ENCODE measurements at regions not wholly inside any gene's neighbourhood (a gene's known extent, or its start where the extent isn't known, plus 50 kb on each side); places are given as distances from the start of the nearest gene placed in this dataset.

DNA sequence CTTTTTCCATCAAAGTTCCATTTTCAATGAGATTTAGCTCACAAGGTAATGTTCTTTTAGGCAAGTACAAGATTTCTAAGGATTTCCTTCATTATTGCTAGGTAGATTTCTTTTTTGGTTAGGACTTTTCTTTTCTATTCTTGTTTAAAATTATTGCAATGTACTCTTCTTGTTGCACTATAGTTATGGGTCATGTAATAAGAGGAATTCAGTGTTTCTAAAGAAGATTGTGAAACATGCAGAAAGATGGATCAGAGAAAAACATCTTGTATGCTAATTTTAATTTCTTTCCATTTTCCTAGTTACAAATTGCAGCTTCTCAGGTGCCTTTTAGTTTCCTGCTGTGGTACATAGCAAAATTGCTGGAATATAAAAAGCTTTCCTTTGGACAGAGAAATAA is 56.1 kb downstream of the BTG1 start:
- in situ Hi-C loops (cut with HindIII; ENCODE audit: low sequenced_read_pairs) = no loop called here

GRCh38 chr12:92088805-92089204 is 56.8 kb downstream of the BTG1 start:
- in situ Hi-C loops (cut with HindIII; ENCODE audit: low sequenced_read_pairs) = no loop called here

DNA sequence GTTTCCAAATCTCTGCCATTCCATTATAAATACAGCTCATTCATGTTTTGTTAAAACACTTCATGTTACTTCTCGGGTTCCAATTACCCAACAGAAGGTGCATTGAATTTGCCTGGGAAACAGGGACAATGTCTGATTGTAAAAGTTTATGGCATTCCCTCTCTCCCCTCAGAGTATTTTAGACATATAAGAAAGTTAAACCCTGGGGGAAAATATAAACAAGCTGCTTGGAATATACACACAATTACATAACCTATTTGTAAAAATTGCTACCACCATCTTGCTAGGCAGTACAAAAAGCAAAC is 60.0 kb downstream of the BTG1 start:
- in situ Hi-C loops (cut with HindIII; ENCODE audit: low sequenced_read_pairs) = no loop called here

GRCh38 chr12:92085040-92085735 is 60.5 kb downstream of the BTG1 start:
- in situ Hi-C loops (cut with HindIII; ENCODE audit: low sequenced_read_pairs) = no loop called here

DNA sequence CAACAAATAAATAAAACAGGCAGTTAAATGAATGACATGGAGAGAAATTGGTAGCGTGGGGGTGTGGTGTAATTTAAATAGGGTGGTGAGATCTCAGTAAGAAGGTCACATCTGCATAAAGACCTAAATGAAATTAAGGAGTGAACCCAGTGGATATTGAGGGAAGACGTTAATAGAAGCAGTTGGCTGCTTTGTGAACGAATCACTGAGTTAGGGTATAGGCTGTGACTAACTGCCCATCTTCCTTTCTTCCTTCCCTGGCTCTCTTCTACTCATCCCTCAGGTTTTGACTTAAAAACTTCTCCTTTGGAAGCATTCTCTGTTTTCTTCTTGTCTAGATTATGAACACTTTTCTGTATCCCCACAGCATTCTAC is 64.7 kb downstream of the BTG1 start:
- in situ Hi-C loops (cut with HindIII; ENCODE audit: low sequenced_read_pairs) = no loop called here

GRCh38 chr12:92079054-92079385 is 66.6 kb downstream of the BTG1 start:
- in situ Hi-C loops (cut with HindIII; ENCODE audit: low sequenced_read_pairs) = loop anchor here (5.0 kb wide), 1 partner anchor 47 kb away; no protein-coding TSS in a partner anchor

DNA sequence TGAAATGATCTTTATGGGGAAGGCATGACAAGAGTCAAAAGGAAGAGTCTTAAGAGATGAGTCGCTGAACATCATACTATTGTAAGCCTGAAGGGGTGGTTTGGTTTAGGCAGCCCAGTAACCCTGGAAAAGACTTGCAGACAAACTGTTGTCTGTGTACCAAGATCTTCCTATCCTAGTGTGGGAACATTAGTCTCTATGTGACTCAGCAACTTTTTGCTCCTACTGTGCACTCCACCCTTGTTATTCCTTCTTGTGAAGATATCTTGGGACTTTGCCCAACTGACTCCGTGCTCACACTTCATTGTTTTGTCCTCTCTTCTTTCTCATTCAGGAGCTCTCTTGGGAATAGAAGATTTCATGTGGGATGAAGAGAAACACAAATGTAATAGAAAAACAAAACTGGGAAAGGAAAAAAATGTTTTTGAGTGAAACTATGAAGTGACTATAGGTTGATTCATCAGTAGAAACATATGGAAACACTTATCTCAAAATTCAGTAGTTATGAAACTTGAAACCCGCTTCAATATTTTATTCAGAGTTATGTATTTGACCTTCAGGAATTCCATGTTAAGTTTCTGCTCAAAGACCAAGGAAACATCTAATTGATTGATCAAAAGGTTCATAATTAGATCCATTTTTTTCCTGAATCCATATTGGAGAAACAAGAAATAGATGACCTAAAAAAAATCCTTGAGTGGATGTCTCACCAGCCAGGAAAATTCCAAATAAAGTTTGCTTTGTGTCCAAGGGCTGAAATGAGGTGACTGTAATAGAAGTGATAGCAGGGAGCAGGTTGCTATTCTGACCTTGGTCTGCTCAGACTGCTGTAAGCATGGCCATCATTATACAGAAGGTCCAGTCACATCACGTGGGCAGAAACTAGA is 67.2 kb downstream of the BTG1 start:
- in situ Hi-C loops (cut with HindIII; ENCODE audit: low sequenced_read_pairs) = loop anchor here (5.0 kb wide), 1 partner anchor 46 kb away; no protein-coding TSS in a partner anchor

GRCh38 chr12:92077530-92077929 is 68.1 kb downstream of the BTG1 start:
- in situ Hi-C loops (cut with HindIII; ENCODE audit: low sequenced_read_pairs) = loop anchor here (5.0 kb wide), 1 partner anchor 45 kb away; no protein-coding TSS in a partner anchor

DNA sequence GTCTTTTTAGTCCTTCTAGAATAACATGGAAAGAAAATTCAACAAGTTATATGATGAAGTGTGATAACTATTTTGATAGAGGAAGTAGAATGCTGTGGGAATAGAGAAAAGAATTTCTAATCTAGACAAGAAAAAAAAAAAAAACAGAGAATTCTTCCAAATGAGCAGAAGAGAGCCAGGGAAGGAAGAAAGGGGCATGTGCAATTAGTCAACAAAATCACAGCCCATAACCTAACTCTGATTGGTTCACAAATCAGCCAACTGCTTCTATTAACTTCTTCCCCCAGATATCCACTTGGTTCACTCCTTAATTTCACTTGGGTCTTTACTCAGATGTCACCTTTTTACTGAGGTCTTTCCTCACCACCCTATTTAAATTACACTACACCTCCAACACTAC is 69.5 kb downstream of the BTG1 start:
- in situ Hi-C loops (cut with HindIII; ENCODE audit: low sequenced_read_pairs) = loop anchor here (5.0 kb wide), 1 partner anchor 44 kb away; no protein-coding TSS in a partner anchor

- in situ Hi-C loops (cut with HindIII; ENCODE audit: low sequenced_read_pairs) = loop anchor here (5.0 kb wide), 1 partner anchor 43 kb away; no protein-coding TSS in a partner anchor
Measured at GRCh38 chr12:92075425-92075914, 70.2 kb downstream of the BTG1 start.

DNA sequence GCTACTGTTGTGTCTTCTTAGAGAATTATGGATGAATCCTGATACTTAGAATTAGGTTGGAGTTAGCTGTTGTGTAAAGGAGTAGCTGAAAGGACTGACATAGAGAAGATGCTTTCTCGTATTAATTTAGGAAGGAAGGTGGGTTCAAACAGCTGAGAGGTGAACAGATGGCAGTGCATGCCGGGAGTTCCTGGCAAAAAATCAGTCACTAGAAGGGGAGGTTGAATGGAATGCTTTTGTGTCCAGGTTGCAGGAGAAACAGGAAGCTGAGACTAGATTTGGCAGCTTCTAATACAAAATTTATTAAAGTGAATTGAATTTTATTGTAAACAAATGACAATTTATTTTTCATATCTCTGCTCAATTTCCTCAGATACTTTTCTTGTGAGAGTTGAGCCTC is 70.8 kb downstream of the BTG1 start:
- in situ Hi-C loops (cut with HindIII; ENCODE audit: low sequenced_read_pairs) = loop anchor here (5.0 kb wide), 1 partner anchor 43 kb away; no protein-coding TSS in a partner anchor

- in situ Hi-C loops (cut with HindIII; ENCODE audit: low sequenced_read_pairs) = no loop called here
Measured at GRCh38 chr12:92073094-92073493, 72.6 kb downstream of the BTG1 start.

- in situ Hi-C loops (cut with HindIII; ENCODE audit: low sequenced_read_pairs) = no loop called here
Measured at GRCh38 chr12:92072112-92072511, 73.5 kb downstream of the BTG1 start.

GRCh38 chr12:92070864-92071445 is 74.7 kb downstream of the BTG1 start:
- in situ Hi-C loops (cut with HindIII; ENCODE audit: low sequenced_read_pairs) = no loop called here

- in situ Hi-C loops (cut with HindIII; ENCODE audit: low sequenced_read_pairs) = no loop called here
Measured at GRCh38 chr12:92070054-92070863, 75.4 kb downstream of the BTG1 start.

DNA sequence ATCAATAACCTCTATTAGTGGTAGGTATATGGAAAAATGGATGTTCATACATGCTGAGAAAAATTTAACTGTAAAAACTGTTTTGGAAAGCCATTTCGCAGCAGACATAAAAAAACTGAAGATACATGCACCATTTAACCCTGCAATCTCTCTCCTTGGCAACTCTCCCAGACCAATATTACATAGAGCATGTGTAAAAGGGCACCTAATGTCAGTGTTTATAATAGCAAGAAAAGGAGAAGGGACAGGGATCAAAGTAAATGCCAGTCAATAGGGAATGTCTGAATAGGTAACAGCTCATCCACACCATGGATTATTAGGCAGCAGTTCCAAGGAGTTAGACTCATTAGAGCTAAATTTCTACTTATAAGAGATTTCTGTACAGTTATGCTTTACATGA is 77.2 kb downstream of the BTG1 start:
- in situ Hi-C loops (cut with HindIII; ENCODE audit: low sequenced_read_pairs) = no loop called here

- in situ Hi-C loops (cut with HindIII; ENCODE audit: low sequenced_read_pairs) = no loop called here
Measured at GRCh38 chr12:92065639-92066038, 80.0 kb downstream of the BTG1 start.

DNA sequence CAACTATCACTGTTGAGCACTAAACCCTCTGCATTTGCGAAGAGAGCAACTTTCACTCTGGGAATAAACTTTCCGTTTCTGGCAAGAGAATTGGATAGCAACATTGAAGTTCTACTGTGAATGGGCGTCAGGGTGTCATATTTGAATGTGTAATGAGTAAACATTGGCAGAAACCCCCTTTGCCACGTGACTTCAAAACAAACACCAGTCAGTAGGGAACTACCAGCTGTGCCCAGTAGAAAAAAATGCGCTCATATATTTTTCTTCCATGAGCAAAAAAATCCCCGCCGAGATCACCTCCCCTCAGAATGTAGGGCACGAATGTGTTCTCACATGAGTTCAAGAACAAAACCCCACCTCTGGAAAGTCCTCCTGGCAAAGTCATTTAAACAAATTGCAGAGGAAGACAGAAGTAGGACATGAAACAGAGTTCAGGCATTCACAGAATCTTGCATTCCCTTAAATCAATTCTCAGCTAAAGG is 80.6 kb downstream of the BTG1 start:
- in situ Hi-C loops (cut with HindIII; ENCODE audit: low sequenced_read_pairs) = no loop called here

- in situ Hi-C loops (cut with HindIII; ENCODE audit: low sequenced_read_pairs) = no loop called here
Measured at GRCh38 chr12:92064422-92064821, 81.2 kb downstream of the BTG1 start.

DNA sequence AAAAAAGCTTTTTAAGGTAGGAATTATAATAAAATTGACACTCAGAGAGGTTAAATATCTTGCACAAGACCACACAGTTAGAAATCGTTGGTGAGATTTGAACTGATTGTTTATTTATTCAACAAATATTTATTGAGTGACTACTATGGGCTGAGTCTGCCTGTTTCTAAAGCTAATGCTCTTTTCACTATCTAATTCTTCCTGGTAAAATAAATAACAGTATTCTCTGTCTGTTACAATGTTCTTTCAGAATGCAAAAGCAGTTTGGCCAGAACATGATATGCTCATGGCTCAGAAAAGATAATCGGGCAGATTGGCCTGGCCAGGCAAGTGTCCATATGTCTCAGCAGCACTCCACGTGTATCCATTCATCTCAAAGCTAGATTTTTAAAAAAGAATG is 82.0 kb downstream of the BTG1 start:
- in situ Hi-C loops (cut with HindIII; ENCODE audit: low sequenced_read_pairs) = no loop called here

Data from DLD1 (cell line).